Posterior vena cava (tissue), 2 donors: ENCODE measurements at regions not wholly inside any gene's neighbourhood (a gene's known extent, or its start where the extent isn't known, plus 50 kb on each side); places are given as distances from the start of the nearest gene placed in this dataset.
"Not testable (repeated sequence)": the region's sequence is repeated elsewhere in the genome, so short reads cannot be mapped to it uniquely, and the experiment has no call there.

Experiments used
- DNase-seq: peaks from one replicate; pipeline ENCODE4 v3.0.0-alpha.2; 2020; ENCODE audit warnings: low spot score
- intact Hi-C, 2 donors: fragments of 100-400 bp; cut with DNase I; formaldehyde crosslinking; loops; one replicate each; pipeline versions ENCODE4 v1.14.1 to v1.14.2; 2022 to 2023
- donor health status: DM: yes; HTN: yes; CAD: no.
- donor health status: DM: yes; HTN: yes; CAD: no.

- intact Hi-C loops: no loop called here
- no peak for DNase-seq
Measured at GRCh38 chr3:61493339-61493738, 68.0 kb upstream of the PTPRG start.

GRCh38 chr3:61494309-61494708 is 67.1 kb upstream of the PTPRG start:
- intact Hi-C loops, DNase-seq: not testable (repeated sequence)

GRCh38 chr3:61497463-61497862 is 63.9 kb upstream of the PTPRG start:
- intact Hi-C loops: loop anchor here in 1 of 2 donors (5.0 kb wide), 1 partner anchor 175 kb away; no protein-coding TSS in a partner anchor
- DNase-seq: no peak

- intact Hi-C loops: no loop called here
- no peak for DNase-seq
Measured at GRCh38 chr3:61505197-61505596, 56.2 kb upstream of the PTPRG start.

- intact Hi-C loops: no loop called here
- DNase-seq: no peak
Measured at GRCh38 chr3:61507946-61508345, 53.4 kb upstream of the PTPRG start.
